Thoracic aorta (tissue), 2 donors: ENCODE measurements at regions not wholly inside any gene's neighbourhood (a gene's known extent, or its start where the extent isn't known, plus 50 kb on each side); places are given as distances from the start of the nearest gene placed in this dataset.

Source experiments
- ATAC-seq: fragments of 150-250 bp; one replicate; pipeline ENCODE4 v1.8.0; 2017; ENCODE audit warnings: low read depth; ENCODE audit not compliant: insufficient number of reproducible peaks, low FRiP score
- DNase-seq: peaks from one replicate; pipeline ENCODE4 v3.0.0-alpha.2; 2020; ENCODE audit warnings: low spot score
- H3K27ac ChIP-seq, 2 donors: fragments of 200-600 bp; sonication (generic); 1 replicate in 1 of 2; 2 replicates in 1 of 2; pipeline ENCODE4 v1.5.1; 2016; ENCODE audit warnings: mild to moderate bottlenecking in 2 of 2, moderate library complexity in 2 of 2
- H3K27me3 ChIP-seq: fragments of 200-600 bp; sonication (generic); replicated peaks from 2 replicates; pipeline ENCODE4 v1.6.0; 2016; ENCODE audit warnings: mild to moderate bottlenecking; ENCODE audit not compliant: insufficient read depth
- H3K36me3 ChIP-seq: fragments of 200-600 bp; sonication (generic); one replicate; pipeline ENCODE4 v1.5.1; 2016
- H3K4me1 ChIP-seq, 2 donors: fragments of 200-600 bp; sonication (generic); 1 replicate in 1 of 2; 2 replicates in 1 of 2; pipeline versions ENCODE4 v1.5.1 to v1.6.0; 2016; ENCODE audit warnings: low read depth in 2 of 2, mild to moderate bottlenecking in 1 of 2; ENCODE audit not compliant: control insufficient read depth in 1 of 2
- H3K4me3 ChIP-seq: fragments of 200-600 bp; sonication (generic); 2 replicates; pipeline ENCODE4 v1.5.1; 2016; ENCODE audit warnings: mild to moderate bottlenecking
- H3K9me3 ChIP-seq: fragments of 200-600 bp; sonication (generic); 2 replicates; pipeline ENCODE4 v1.5.1; 2016
- TF ChIP-seq, protein P1 (sequence below): fragments of 200-600 bp; sonication (generic); IDR thresholded peaks from one replicate; pipeline ENCODE4 v1.5.1; 2019; ENCODE audit warnings: antibody characterized with exemption

- TF ChIP-seq, protein P1, sequence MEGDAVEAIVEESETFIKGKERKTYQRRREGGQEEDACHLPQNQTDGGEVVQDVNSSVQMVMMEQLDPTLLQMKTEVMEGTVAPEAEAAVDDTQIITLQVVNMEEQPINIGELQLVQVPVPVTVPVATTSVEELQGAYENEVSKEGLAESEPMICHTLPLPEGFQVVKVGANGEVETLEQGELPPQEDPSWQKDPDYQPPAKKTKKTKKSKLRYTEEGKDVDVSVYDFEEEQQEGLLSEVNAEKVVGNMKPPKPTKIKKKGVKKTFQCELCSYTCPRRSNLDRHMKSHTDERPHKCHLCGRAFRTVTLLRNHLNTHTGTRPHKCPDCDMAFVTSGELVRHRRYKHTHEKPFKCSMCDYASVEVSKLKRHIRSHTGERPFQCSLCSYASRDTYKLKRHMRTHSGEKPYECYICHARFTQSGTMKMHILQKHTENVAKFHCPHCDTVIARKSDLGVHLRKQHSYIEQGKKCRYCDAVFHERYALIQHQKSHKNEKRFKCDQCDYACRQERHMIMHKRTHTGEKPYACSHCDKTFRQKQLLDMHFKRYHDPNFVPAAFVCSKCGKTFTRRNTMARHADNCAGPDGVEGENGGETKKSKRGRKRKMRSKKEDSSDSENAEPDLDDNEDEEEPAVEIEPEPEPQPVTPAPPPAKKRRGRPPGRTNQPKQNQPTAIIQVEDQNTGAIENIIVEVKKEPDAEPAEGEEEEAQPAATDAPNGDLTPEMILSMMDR: no peak
- Histone ChIP-seq H3K27ac (no peak overlapping the region), H3K36me3 (no peaks in the 10 kb centered on the region), H3K9me3 (no peaks in the 10 kb centered on the region), H3K27me3 (no peaks in the 10 kb centered on the region), H3K4me1 (no peaks in the 10 kb centered on the region), H3K4me3 (no peak overlapping the region)
- no peak for ATAC-seq
- no peak for DNase-seq
Observed at GRCh38 chr4:8940792-8941491, 69.3 kb upstream of the HMX1 start.

DNA sequence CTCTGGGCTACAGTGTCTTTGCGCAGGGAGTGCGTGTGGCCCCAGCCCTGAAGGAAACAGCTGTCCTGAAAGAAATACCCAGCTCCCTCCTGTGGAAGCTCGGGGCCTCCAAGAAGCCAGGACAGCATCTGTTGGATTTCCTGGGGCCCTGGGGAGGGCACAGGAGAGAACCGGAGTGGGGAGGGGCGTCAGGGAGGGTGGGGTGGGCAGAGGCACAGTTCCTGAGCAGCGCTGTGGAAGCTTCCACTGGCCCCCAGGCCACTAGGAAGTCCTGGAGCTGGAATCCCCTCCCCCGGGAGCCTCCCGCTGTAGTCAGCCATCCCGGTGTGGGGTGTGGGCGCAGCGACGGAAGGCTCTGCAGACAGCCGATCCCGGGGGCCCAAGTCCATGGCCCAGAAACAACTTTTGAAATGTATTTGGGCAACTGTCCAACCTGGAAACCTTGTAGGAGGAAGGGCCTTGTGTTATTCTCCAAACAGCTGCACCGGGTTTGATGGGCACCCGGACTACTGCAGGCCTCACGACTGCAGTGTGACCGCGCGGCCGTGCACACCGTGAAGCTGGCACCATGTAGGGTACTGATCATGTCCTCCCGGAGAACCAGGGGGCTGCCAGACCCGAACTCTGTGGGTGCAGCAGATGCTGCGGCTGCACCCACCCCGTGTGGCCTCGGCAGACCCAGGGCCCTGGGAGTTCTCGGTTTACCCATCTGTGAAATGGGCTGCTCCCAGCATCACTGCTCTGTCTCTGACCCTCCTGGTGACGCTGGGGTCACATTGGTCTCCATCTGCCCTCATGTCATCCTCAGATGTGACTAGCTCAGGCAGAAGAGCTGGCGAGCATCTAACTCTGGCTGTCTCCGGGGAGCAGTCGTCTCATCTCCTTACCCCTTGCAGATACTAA is 68.5 kb upstream of the HMX1 start:
- ATAC-seq: no peak
- H3K36me3 ChIP-seq: no peaks in the 10 kb centered on the region
- TF ChIP-seq, protein P1: no peak
- no peak for DNase-seq
- H3K27me3 ChIP-seq: no peaks in the 10 kb centered on the region
- H3K4me3 ChIP-seq: no peak overlapping the region
- H3K9me3 ChIP-seq: no peaks in the 10 kb centered on the region
- H3K27ac ChIP-seq: no peak overlapping the region
- H3K4me1 ChIP-seq: no peaks in the 10 kb centered on the region

GRCh38 chr4:8939160-8939839 is 67.7 kb upstream of the HMX1 start:
- TF ChIP-seq, protein P1: no peak
- H3K4me1 ChIP-seq: no peaks in the 10 kb centered on the region
- no peak for DNase-seq

DNA sequence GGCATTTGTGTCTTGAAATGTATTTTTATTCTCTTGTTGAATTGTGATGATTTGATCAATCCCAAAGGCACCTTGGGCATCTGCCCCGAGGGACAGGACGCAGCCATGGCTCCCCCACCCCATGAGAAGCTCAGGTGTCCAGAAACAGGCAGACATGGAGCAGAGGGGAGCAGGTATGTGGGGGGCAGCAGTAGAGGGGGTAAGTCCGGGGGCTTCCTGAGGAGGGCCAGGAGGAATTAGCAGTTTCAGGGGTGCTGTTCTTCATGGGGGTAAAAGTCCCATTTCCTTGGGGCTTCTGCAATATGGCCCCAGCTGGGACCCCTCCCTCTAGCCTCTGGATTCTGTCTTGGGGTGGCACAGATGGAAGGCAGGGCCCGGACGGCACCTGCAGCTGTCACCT is 67.0 kb upstream of the HMX1 start:
- Histone ChIP-seq H3K9me3 (no peaks in the 10 kb centered on the region), H3K4me1 (no peaks in the 10 kb centered on the region), H3K36me3 (no peaks in the 10 kb centered on the region), H3K27ac (no peak overlapping the region), H3K4me3 (no peak overlapping the region), H3K27me3 (no peaks in the 10 kb centered on the region)
- DNase-seq (no peak), ATAC-seq (no peak)
- TF ChIP-seq, protein P1: no peak

More at GRCh38 chr4:8939160-8939839, 67.7 kb upstream of the HMX1 start:
- no peak overlapping the region for H3K4me3 ChIP-seq
- no peaks in the 10 kb centered on the region for H3K27me3 ChIP-seq
- no peaks in the 10 kb centered on the region for H3K36me3 ChIP-seq
- ATAC-seq: no peak
- H3K27ac ChIP-seq: no peak overlapping the region
- H3K9me3 ChIP-seq: no peaks in the 10 kb centered on the region

DNA sequence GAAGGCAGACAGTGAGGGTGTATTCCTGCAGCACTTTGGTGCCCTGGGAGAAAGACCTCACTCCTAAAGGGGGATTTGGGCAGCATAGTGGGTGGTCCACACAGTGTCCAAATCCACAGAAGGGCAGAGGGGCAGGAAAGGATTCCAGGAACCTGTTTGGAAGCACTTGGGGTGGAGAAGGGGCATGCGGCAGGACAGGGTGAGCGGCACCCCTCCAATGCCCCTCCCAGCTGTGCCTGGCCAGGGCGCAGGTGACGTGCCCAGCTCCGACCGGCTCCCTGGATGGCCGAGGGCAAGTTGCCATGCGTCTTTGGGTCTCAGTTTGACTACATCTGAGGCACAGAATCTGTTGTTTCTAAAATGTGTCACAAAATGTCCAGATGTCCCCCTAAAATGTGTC is 66.5 kb upstream of the HMX1 start:
- no peak for ATAC-seq
- no peak overlapping the region for H3K27ac ChIP-seq

More for the DNA sequence above, 66.5 kb upstream of the HMX1 start:
- Histone ChIP-seq H3K4me1 (no peaks in the 10 kb centered on the region), H3K9me3 (no peaks in the 10 kb centered on the region), H3K27me3 (no peaks in the 10 kb centered on the region), H3K4me3 (no peak overlapping the region), H3K36me3 (no peaks in the 10 kb centered on the region)
- DNase-seq: no peak
- TF ChIP-seq, protein P1: no peak
